A549 (cell line): ENCODE measurements at regions not wholly inside any gene's neighbourhood (a gene's known extent, or its start where the extent isn't known, plus 50 kb on each side); places are given as distances from the start of the nearest gene placed in this dataset.
A peak's percentile ranks its signal among the peaks of the same experiment; 100 is the strongest.

ENCODE experiments used
- ATAC-seq, 2 experiments: fragments of 200-7000 bp in 1 of 2; fragments of >200 bp in 1 of 2; cut with Nextera tagmentation in 1 of 2; cut with Tn5 transposase in 1 of 2; 3 replicates each; pipeline versions ENCODE4 v1.8.0 to v1.9.1; 2018 to 2020; ENCODE audit warnings: mild to moderate bottlenecking in 1 of 2, moderate library complexity in 1 of 2
- CTCF ChIA-PET: fragments of 300-600 bp; sonication (Branson Sonifier 250); formaldehyde crosslinking; extraction: SDS; loops from one replicate; lab custom pipeline; 2021; ENCODE audit warnings: antibody characterized with exemption, inconsistent platforms; lab: Yijun Ruan, JAX
- POLR2A ChIA-PET: fragments of 350-600 bp; formaldehyde crosslinking; extraction: SDS; loops from one replicate; lab custom pipeline; 2021; ENCODE audit warnings: antibody characterized with exemption, inconsistent platforms; lab: Yijun Ruan, JAX
- DNase-seq, 2 experiments: peaks; one replicate each; pipeline versions ENCODE4 v3.0.0 to v3.0.0-alpha.2; 2011 to 2016; ENCODE audit warnings: low read depth in 1 of 2, low spot score in 1 of 2
- FAIRE-seq: peaks from 2 replicates; lab custom pipeline; 2011; peaks lifted over from hg19 to GRCh38; lab: Jason Lieb, UNC
- H3K27ac ChIP-seq, 2 experiments: fragments of >200 bp; sonication (Bioruptor Twin); formaldehyde crosslinking; 3 replicates each; pipeline ENCODE4 v1.5.1; 2016 to 2017
- H3K4me1 ChIP-seq: fragments of >200 bp; sonication (Bioruptor Twin); formaldehyde crosslinking; 3 replicates; pipeline ENCODE4 v1.6.1; 2016
- H3K4me2 ChIP-seq: fragments of >200 bp; sonication (Bioruptor Twin); formaldehyde crosslinking; 3 replicates; pipeline ENCODE4 v1.6.1; 2016
- H3K4me3 ChIP-seq: fragments of >200 bp; sonication (Bioruptor Twin); formaldehyde crosslinking; 3 replicates; pipeline ENCODE4 v1.5.1; 2016
- H3K9me3 ChIP-seq: fragments of >200 bp; sonication (Bioruptor Twin); formaldehyde crosslinking; 3 replicates; pipeline ENCODE4 v1.6.1; 2016
- CBX2 ChIP-seq: fragments of 200-600 bp; sonication (generic); IDR thresholded peaks from 2 replicates; pipeline ENCODE4 v1.6.1; 2016; ENCODE audit warnings: low read depth, mild to moderate bottlenecking, borderline replicate concordance
- CBX8 ChIP-seq: fragments of 200-600 bp; sonication (generic); IDR thresholded peaks from 2 replicates; pipeline ENCODE4 v1.6.1; 2016
- CHD2 ChIP-seq: fragments of 150-350 bp; IDR thresholded peaks from 2 replicates; pipeline ENCODE4 v1.6.1; 2014; ENCODE audit warnings: low read length; ENCODE audit not compliant: partially characterized antibody
- E2F6 ChIP-seq: IDR thresholded peaks from 2 replicates; pipeline ENCODE4 v1.6.1; 2012; ENCODE audit warnings: low read depth, borderline replicate concordance
- EHF ChIP-seq: fragments of 250-450 bp; sonication (Bioruptor Pico); IDR thresholded peaks from 2 replicates; pipeline ENCODE4 v1.5.0; 2020; ENCODE audit warnings: mild to moderate bottlenecking
- EP300 ChIP-seq, 2 experiments: fragments of >200 bp; sonication (Bioruptor Twin); formaldehyde crosslinking; IDR thresholded peaks; 2 replicates in 1 of 2; 3 replicates in 1 of 2; pipeline ENCODE4 v1.6.1; 2016 to 2017
- FOSB ChIP-seq: fragments of 250-450 bp; sonication (Bioruptor Pico); IDR thresholded peaks from 2 replicates; pipeline ENCODE4 v1.5.0; 2020; ENCODE audit warnings: mild to moderate bottlenecking, moderate library complexity
- FOSL2 ChIP-seq, 2 experiments: fragments of 450-650 bp in 1 of 2; fragments of >200 bp in 1 of 2; sonication (Bioruptor Twin) in 1 of 2; formaldehyde crosslinking; IDR thresholded peaks; 2 replicates each; pipeline versions ENCODE4 v1.5.0 to v1.6.1; 2016 to 2020; ENCODE audit warnings: mild to moderate bottlenecking in 1 of 2, moderate library complexity in 1 of 2
- FOXS1 ChIP-seq: fragments of 250-450 bp; sonication (Bioruptor Pico); IDR thresholded peaks from 2 replicates; pipeline ENCODE4 v1.5.0; 2020; ENCODE audit warnings: mild to moderate bottlenecking, moderate library complexity
- GATA3 ChIP-seq: IDR thresholded peaks from 2 replicates; pipeline ENCODE4 v1.6.1; 2012; ENCODE audit warnings: borderline replicate concordance
- HOXB13 ChIP-seq: fragments of 250-450 bp; sonication (Bioruptor Pico); IDR thresholded peaks from 2 replicates; pipeline ENCODE4 v1.5.0; 2020; ENCODE audit warnings: low read depth, mild to moderate bottlenecking, moderate library complexity
- HOXB5 ChIP-seq: fragments of 250-450 bp; sonication (Bioruptor Pico); IDR thresholded peaks from 2 replicates; pipeline ENCODE4 v1.5.0; 2020; ENCODE audit warnings: mild to moderate bottlenecking, moderate library complexity
- JUN ChIP-seq, 2 experiments: fragments of >200 bp; sonication (Bioruptor Twin); formaldehyde crosslinking; IDR thresholded peaks; 2 replicates in 1 of 2; 3 replicates in 1 of 2; pipeline ENCODE4 v1.6.1; 2016 to 2017
- JUNB ChIP-seq: fragments of >200 bp; sonication (Bioruptor Twin); formaldehyde crosslinking; IDR thresholded peaks from 2 replicates; pipeline ENCODE4 v1.6.1; 2016
- MAX ChIP-seq: IDR thresholded peaks from 2 replicates; pipeline ENCODE4 v1.6.1; 2012
- MAZ ChIP-seq: fragments of 150-350 bp; IDR thresholded peaks from 2 replicates; pipeline ENCODE4 v1.6.1; 2014; ENCODE audit warnings: antibody characterized with exemption, low read depth, low read length, borderline replicate concordance
- NR3C1 ChIP-seq: fragments of >200 bp; sonication (Bioruptor Twin); formaldehyde crosslinking; IDR thresholded peaks from 3 replicates; pipeline ENCODE4 v1.6.1; 2017
- RAD21 ChIP-seq, 2 experiments: fragments of >200 bp in 1 of 2; sonication (Bioruptor Twin) in 1 of 2; formaldehyde crosslinking in 1 of 2; IDR thresholded peaks in 1 of 2; conservative IDR thresholded peaks in 1 of 2; 2 replicates in 1 of 2; 3 replicates in 1 of 2; pipeline ENCODE4 v1.6.1; 2012 to 2018; ENCODE audit warnings: inconsistent platforms in 1 of 2
- TP53 ChIP-seq: fragments of 250-450 bp; sonication (Bioruptor Pico); IDR thresholded peaks from 2 replicates; pipeline ENCODE4 v1.5.0; 2021; ENCODE audit warnings: mild to moderate bottlenecking, moderate library complexity
- ZNF302 ChIP-seq: fragments of 250-450 bp; sonication (Bioruptor Pico); IDR thresholded peaks from 2 replicates; pipeline ENCODE4 v1.9.0; 2021; ENCODE audit warnings: inconsistent platforms, mild to moderate bottlenecking, moderate library complexity
- ZSCAN20 ChIP-seq: fragments of 250-450 bp; sonication (Bioruptor Pico); IDR thresholded peaks from 2 replicates; pipeline ENCODE4 v1.8.0; 2022; ENCODE audit warnings: mild to moderate bottlenecking, moderate library complexity
- WGBS: methylation state at CpG from one replicate; pipeline ENCODE4 v1.1.6; 2017; ENCODE audit errors: missing lambda C conversion rate; 5-methylcytosine and 5-hydroxymethylcytosine counted together

- peak; percentile 74; the same call in 1 of the 2 replicates for TF ChIP-seq FOXS1
Observed at GRCh38 chr14:61179061-61179690, 102.0 kb downstream of the TMEM30B start (continued).

- H3K4me3 ChIP-seq: no peak overlapping the region
- ATAC-seq: peak; percentile 92
- H3K27ac ChIP-seq: peak overlapping the region; percentile 86 to 95
- peak; percentile 90 for TF ChIP-seq FOSL2 (IDR thresholded peaks at IDR 0.05)
- TF ChIP-seq FOSL2 (CRISPR knock-in tag; IDR thresholded peaks at IDR 0.05): peak; percentile 96
- TF ChIP-seq EHF (CRISPR knock-in tag): peak; percentile 56; the same call in 1 of the 2 replicates
- peak; percentile 8 to 19; a peak in 1 of 5 replicates for TF ChIP-seq EP300 (IDR thresholded peaks at IDR 0.05)
- TF ChIP-seq JUNB: peak; percentile 89
- peak; percentile 6 to 21; a peak in 2 of 5 replicates for TF ChIP-seq RAD21 (conservative IDR thresholded peaks at IDR 0.05 in 1 of 2, IDR thresholded peaks at IDR 0.05 in 1 of 2)
- TF ChIP-seq NR3C1: no peak
- peak; percentile 57; the same call in 1 of the 2 replicates for TF ChIP-seq GATA3
- peak; percentile 68 to 70; a peak in 4 of 5 replicates for TF ChIP-seq JUN (IDR thresholded peaks at IDR 0.05)
- no peak; the same call in 1 of the 2 replicates for TF ChIP-seq ZNF302 (CRISPR knock-in tag)
- TF ChIP-seq TP53 (CRISPR knock-in tag): no peak
- peak; percentile 49; the same call in 1 of the 2 replicates for TF ChIP-seq HOXB13
- TF ChIP-seq ZSCAN20 (CRISPR knock-in tag): peak; percentile 83; the same call in 1 of the 2 replicates
- peak; percentile 31; the same call in 1 of the 2 replicates for TF ChIP-seq FOSB (CRISPR knock-in tag)
- peak; percentile 69; the same call in 1 of the 2 replicates for TF ChIP-seq MAX
- H3K4me2 ChIP-seq: peak overlapping the region; percentile 62
- POLR2A ChIA-PET: interaction anchor here (0.8 kb wide), 1 partner anchor 75 kb away, joined by 4 read pairs; no protein-coding TSS in a partner anchor
- FAIRE-seq: peak; percentile 81
- CTCF ChIA-PET: interaction anchor here (0.7 kb wide), 1 partner anchor 455 kb away, joined by 5 read pairs; no protein-coding TSS in a partner anchor
- H3K4me1 ChIP-seq: peaks cover 32% of the 10 kb centered on the region
- DNase-seq: peak; percentile 84 to 87
- H3K9me3 ChIP-seq: no peaks in the 10 kb centered on the region
- WGBS: 40% methylated on average over 6 of the region's 7 CpGs
Observed at GRCh38 chr14:61178226-61179060, 102.7 kb downstream of the TMEM30B start.

GRCh38 chr14:61177279-61178225 is 103.6 kb downstream of the TMEM30B start:
- no peak for DNase-seq
- WGBS: 85% methylated on average over 14 of the region's 14 CpGs
- Histone ChIP-seq H3K4me1 (peaks cover 32% of the 10 kb centered on the region), H3K27ac (peak overlapping the region; percentile 86 to 95), H3K9me3 (no peaks in the 10 kb centered on the region; the same call in 2 of the 3 replicates), H3K4me2 (peak overlapping the region; percentile 62), H3K4me3 (no peak overlapping the region)
- no peak for FAIRE-seq
- peak; percentile 3 to 4; a peak in 2 of 6 replicates for ATAC-seq
- POLR2A ChIA-PET: interaction anchor here (0.8 kb wide), 1 partner anchor 74 kb away, joined by 4 read pairs; no protein-coding TSS in a partner anchor
- CTCF ChIA-PET: interaction anchor here (0.7 to 1.5 kb wide), 2 partner anchors 11 to 454 kb away, joined by 5 read pairs; no protein-coding TSS in a partner anchor
- TF ChIP-seq HOXB5 (CRISPR knock-in tag) (no peak), FOSB (CRISPR knock-in tag) (no peak), CHD2 (no peak), E2F6 (no peak), MAZ (no peak), CBX2 (no peak), CBX8 (no peak), FOXS1 (no peak)
